Endothelial cell of umbilical vein (primary cell): ENCODE measurements at regions not wholly inside any gene's neighbourhood (a gene's known extent, or its start where the extent isn't known, plus 50 kb on each side); places are given as distances from the start of the nearest gene placed in this dataset.

Experiments used
- BruUV-seq: library from RNA; stranded (reverse); fragments of 400-500 nt; replicated peaks from 2 replicates; lab custom pipeline; 2021; lab: Mats Ljungman, UMichigan
- CTCF ChIA-PET: fragments of 300-600, 350-600 bp; sonication (Branson Sonifier 250); formaldehyde crosslinking; loops from one replicate; lab custom pipeline; 2021; ENCODE audit warnings: antibody characterized with exemption, inconsistent platforms; lab: Charles Lee
- POLR2A ChIA-PET: fragments of 300-600, 350-600 bp; sonication (Branson Sonifier 250); formaldehyde crosslinking; loops from one replicate; lab custom pipeline; 2021; ENCODE audit warnings: antibody characterized with exemption, inconsistent platforms; lab: Charles Lee
- DNase-seq: peaks from one replicate; pipeline ENCODE4 v3.0.0-alpha.2; 2011; ENCODE audit warnings: low read depth, low spot score
- FAIRE-seq: peaks from 2 replicates; lab custom pipeline; 2011; peaks lifted over from hg19 to GRCh38; lab: Jason Lieb, UNC
- H2AFZ ChIP-seq: 2 replicates; pipeline ENCODE4 v1.6.0; 2012; ENCODE audit warnings: low read depth, low read length, control low read depth, inconsistent platforms
- H3K27ac ChIP-seq: 2 replicates; pipeline ENCODE4 v1.5.1; 2011; ENCODE audit warnings: low read depth, mild to moderate bottlenecking, control low read depth, low read length, moderate library complexity; ENCODE audit not compliant: insufficient read depth
- H3K27me3 ChIP-seq, 2 experiments: 2 replicates each; pipeline versions ENCODE4 v1.6.0 to v1.6.1; 2011; ENCODE audit warnings: low read length in 2 of 2, mixed read lengths in 1 of 2; ENCODE audit not compliant: control insufficient read depth in 2 of 2, insufficient read depth in 2 of 2
- H3K36me3 ChIP-seq, 2 experiments: 2 replicates in 1 of 2; 3 replicates in 1 of 2; pipeline ENCODE4 v1.5.1; 2011; ENCODE audit warnings: low read length in 2 of 2, mild to moderate bottlenecking in 1 of 2, moderate library complexity in 1 of 2; ENCODE audit not compliant: control insufficient read depth in 2 of 2, insufficient read depth in 2 of 2; ENCODE audit errors: extremely low read depth in 1 of 2
- H3K4me1 ChIP-seq: 3 replicates; pipeline ENCODE4 v1.5.1; 2011; ENCODE audit warnings: mild to moderate bottlenecking, low read length; ENCODE audit not compliant: control insufficient read depth, insufficient read depth; ENCODE audit errors: extremely low read depth
- H3K4me2 ChIP-seq: 2 replicates; pipeline ENCODE4 v1.6.1; 2011; ENCODE audit warnings: low read length, control low read depth, mixed read lengths; ENCODE audit not compliant: insufficient read depth
- H3K4me3 ChIP-seq, 3 experiments: fragments of 200-600 bp in 1 of 3; sonication (generic), shearing (Covaris generic) in 1 of 3; replicated peaks in 1 of 3; 2 replicates each; pipeline ENCODE4 v1.5.1; 2011 to 2016; ENCODE audit warnings: control low read depth in 3 of 3, low read length in 3 of 3, mild to moderate bottlenecking in 2 of 3, inconsistent platforms in 1 of 3, low read depth in 1 of 3, moderate library complexity in 1 of 3; ENCODE audit not compliant: insufficient read depth in 1 of 3
- H3K79me2 ChIP-seq: 2 replicates; pipeline ENCODE4 v1.6.0; 2012; ENCODE audit warnings: low read length, inconsistent platforms; ENCODE audit not compliant: control insufficient read depth, insufficient read depth
- H3K9ac ChIP-seq: replicated peaks from 2 replicates; pipeline ENCODE3; 2011; ENCODE audit warnings: low read length, control low read depth; ENCODE audit not compliant: insufficient read depth; ENCODE audit errors: extremely low read depth
- H3K9me1 ChIP-seq: replicated peaks from 3 replicates; pipeline ENCODE4 v1.6.0; 2011; ENCODE audit warnings: mild to moderate bottlenecking, low read length; ENCODE audit not compliant: control insufficient read depth, insufficient read depth; ENCODE audit errors: extremely low read depth
- H3K9me3 ChIP-seq: replicated peaks from 2 replicates; pipeline ENCODE4 v1.5.1; 2012; ENCODE audit warnings: low read length, inconsistent platforms; ENCODE audit not compliant: control insufficient read depth, insufficient read depth
- H4K20me1 ChIP-seq: replicated peaks from 2 replicates; pipeline ENCODE3; 2011; ENCODE audit warnings: mild to moderate bottlenecking, low read length; ENCODE audit not compliant: control insufficient read depth, insufficient read depth; ENCODE audit errors: extremely low read depth
- EZH2 ChIP-seq: IDR thresholded peaks from 2 replicates; pipeline ENCODE4 v1.6.1; 2012; ENCODE audit warnings: borderline replicate concordance, low read depth, mild to moderate bottlenecking, moderate library complexity, low read length, inconsistent platforms; ENCODE audit not compliant: severe bottlenecking
- FOS ChIP-seq: IDR thresholded peaks from 2 replicates; pipeline ENCODE4 v1.6.1; 2011; ENCODE audit warnings: mild to moderate bottlenecking, low read length, moderate library complexity, borderline replicate concordance; ENCODE audit not compliant: insufficient read depth
- GATA2 ChIP-seq: IDR thresholded peaks from 2 replicates; pipeline ENCODE4 v1.7.0; 2011; ENCODE audit warnings: low read depth, mild to moderate bottlenecking, moderate library complexity, mixed read lengths, low read length; ENCODE audit not compliant: insufficient read length, insufficient read depth
- JUN ChIP-seq: IDR thresholded peaks from 2 replicates; pipeline ENCODE4 v1.6.1; 2011; ENCODE audit warnings: borderline replicate concordance, low read depth; ENCODE audit not compliant: insufficient read length, insufficient read depth
- MYC ChIP-seq: IDR thresholded peaks from one replicate; pipeline ENCODE4 v1.6.1; 2011; ENCODE audit warnings: mild to moderate bottlenecking, low read depth, low read length
- POLR2A ChIP-seq: IDR thresholded peaks from 2 replicates; pipeline ENCODE4 v1.6.1; 2012; ENCODE audit warnings: low read depth, mild to moderate bottlenecking, control low read depth, low read length
- POLR2AphosphoS5 ChIP-seq: IDR thresholded peaks from 2 replicates; pipeline ENCODE4 v1.6.1; 2012; ENCODE audit warnings: low read depth, mild to moderate bottlenecking, control low read depth, low read length, moderate library complexity; ENCODE audit not compliant: insufficient read depth
- dilution Hi-C: fragments of 300-500 bp; cut with MboI; formaldehyde crosslinking; loops from one replicate; pipeline ENCODE4 v1.15.0; 2019; ENCODE audit warnings: low sequenced_read_pairs; ENCODE audit not compliant: extremely low pct_ligation_motif_present
- intact Hi-C: fragments of 100-400 bp; cut with micrococcal nuclease; formaldehyde crosslinking; loops from one replicate; pipeline ENCODE4 v1.10.0; 2022
- TF ChIP-seq, protein P1 (sequence below), 2 donors: IDR thresholded peaks; 1 replicate in 1 of 2; 2 replicates in 1 of 2; pipeline ENCODE4 v1.5.1; 2011; ENCODE audit warnings: low read length in 2 of 2, mild to moderate bottlenecking in 2 of 2, moderate library complexity in 2 of 2, control low read depth in 1 of 2, inconsistent platforms in 1 of 2, low read depth in 1 of 2; ENCODE audit not compliant: insufficient read depth in 1 of 2; ENCODE audit errors: extremely low read depth in 1 of 2
- TF ChIP-seq, protein P2 (sequence below): IDR thresholded peaks from 2 replicates; pipeline ENCODE4 v1.6.1; 2011; ENCODE audit not compliant: insufficient read depth, insufficient read length

DNA sequence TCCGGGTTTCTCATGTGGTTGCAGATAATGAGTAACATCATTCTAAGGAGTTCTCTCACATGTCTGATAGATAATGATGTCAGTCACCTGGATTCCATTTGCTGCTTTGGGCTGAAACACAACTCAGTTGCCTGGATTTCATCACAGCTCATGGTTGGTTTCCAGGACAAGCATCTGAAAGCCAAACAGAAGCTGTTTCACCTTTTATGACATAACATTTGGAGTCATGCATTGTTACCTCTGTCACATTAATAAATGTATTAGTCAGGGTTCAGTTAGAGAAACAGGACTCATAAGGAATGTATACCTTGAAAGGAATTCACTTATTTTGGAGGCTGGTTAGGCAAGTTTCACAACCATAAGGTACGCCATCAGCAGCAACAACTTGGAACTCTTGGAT, 251.9 kb upstream of the ATXN7L3B start:
- Histone ChIP-seq H3K36me3 (no peaks in the 10 kb centered on the region), H3K4me3 (no peak overlapping the region), H3K9me1 (no peaks in the 10 kb centered on the region), H4K20me1 (no peaks in the 10 kb centered on the region), H3K4me2 (no peak overlapping the region), H3K9me3 (peaks cover 3% of the 10 kb centered on the region), H3K27me3 (no peaks in the 10 kb centered on the region), H3K79me2 (no peaks in the 10 kb centered on the region), H3K27ac (no peak overlapping the region), H3K9ac (no peak overlapping the region), H2AFZ (no peak overlapping the region), H3K4me1 (no peaks in the 10 kb centered on the region)
- no TSS peak for BruUV-seq
- intact Hi-C loops (no loop called here), dilution Hi-C loops (no loop called here)
- POLR2A ChIA-PET: no interaction called here
- no peak for DNase-seq
- no peak for FAIRE-seq
- TF ChIP-seq POLR2A (no peak), JUN (no peak), FOS (no peak), EZH2 (no peak), GATA2 (no peak), MYC (no peak), POLR2AphosphoS5 (no peak)
- TF ChIP-seq, protein P1, sequence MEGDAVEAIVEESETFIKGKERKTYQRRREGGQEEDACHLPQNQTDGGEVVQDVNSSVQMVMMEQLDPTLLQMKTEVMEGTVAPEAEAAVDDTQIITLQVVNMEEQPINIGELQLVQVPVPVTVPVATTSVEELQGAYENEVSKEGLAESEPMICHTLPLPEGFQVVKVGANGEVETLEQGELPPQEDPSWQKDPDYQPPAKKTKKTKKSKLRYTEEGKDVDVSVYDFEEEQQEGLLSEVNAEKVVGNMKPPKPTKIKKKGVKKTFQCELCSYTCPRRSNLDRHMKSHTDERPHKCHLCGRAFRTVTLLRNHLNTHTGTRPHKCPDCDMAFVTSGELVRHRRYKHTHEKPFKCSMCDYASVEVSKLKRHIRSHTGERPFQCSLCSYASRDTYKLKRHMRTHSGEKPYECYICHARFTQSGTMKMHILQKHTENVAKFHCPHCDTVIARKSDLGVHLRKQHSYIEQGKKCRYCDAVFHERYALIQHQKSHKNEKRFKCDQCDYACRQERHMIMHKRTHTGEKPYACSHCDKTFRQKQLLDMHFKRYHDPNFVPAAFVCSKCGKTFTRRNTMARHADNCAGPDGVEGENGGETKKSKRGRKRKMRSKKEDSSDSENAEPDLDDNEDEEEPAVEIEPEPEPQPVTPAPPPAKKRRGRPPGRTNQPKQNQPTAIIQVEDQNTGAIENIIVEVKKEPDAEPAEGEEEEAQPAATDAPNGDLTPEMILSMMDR (IDR thresholded peaks at IDR 0.05; ENCODE audit: extremely low read depth in 1 of 2, insufficient read depth in 1 of 2, low read depth in 1 of 2, low read length in 2 of 2): no peak
- TF ChIP-seq, protein P2, sequence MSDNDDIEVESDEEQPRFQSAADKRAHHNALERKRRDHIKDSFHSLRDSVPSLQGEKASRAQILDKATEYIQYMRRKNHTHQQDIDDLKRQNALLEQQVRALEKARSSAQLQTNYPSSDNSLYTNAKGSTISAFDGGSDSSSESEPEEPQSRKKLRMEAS: no peak
- CTCF ChIA-PET: no interaction called here
